HG02973 (cell line): ENCODE measurements at regions not wholly inside any gene's neighbourhood (a gene's known extent, or its start where the extent isn't known, plus 50 kb on each side); places are given as distances from the start of the nearest gene placed in this dataset.
"Not testable (repeated sequence)": the region's sequence is repeated elsewhere in the genome, so short reads cannot be mapped to it uniquely, and the experiment has no call there.

Experiments used
- ATAC-seq: cut with Tn5 transposase; IDR thresholded peaks from one replicate; pipeline ENCODE4 v1.9.1; 2021; ENCODE audit warnings: moderate library complexity; ENCODE audit not compliant: unreplicated experiment

- no peak for ATAC-seq
Measured at GRCh38 chr6:44733868-44734267, 346.4 kb downstream of the CDC5L start.

GRCh38 chr6:44734886-44735629 lies 347.6 kb downstream of the CDC5L start:
- peak; percentile 26 for ATAC-seq

- ATAC-seq: peak; percentile 52
Measured at GRCh38 chr6:44735630-44735963, 348.1 kb downstream of the CDC5L start.

- ATAC-seq: no peak
Measured at GRCh38 chr6:44737341-44737740, 349.8 kb downstream of the CDC5L start.

- no peak for ATAC-seq
Measured at GRCh38 chr6:44737829-44738528, 350.5 kb downstream of the CDC5L start.

GRCh38 chr6:44738601-44739146 lies 351.2 kb downstream of the CDC5L start:
- ATAC-seq: no peak

- ATAC-seq: no peak
Measured at GRCh38 chr6:44739181-44739580, 351.7 kb downstream of the CDC5L start.

- no peak for ATAC-seq
Measured at GRCh38 chr6:44740566-44741120, 353.1 kb downstream of the CDC5L start.

GRCh38 chr6:44742201-44742600 lies 354.7 kb downstream of the CDC5L start:
- no peak for ATAC-seq

- ATAC-seq: no peak
Measured at GRCh38 chr6:44742828-44743372, 355.4 kb downstream of the CDC5L start.

- not testable (repeated sequence) for ATAC-seq
Measured at GRCh38 chr6:44760116-44760515, 372.6 kb downstream of the CDC5L start.

GRCh38 chr6:44761046-44761445 lies 373.5 kb downstream of the CDC5L start:
- ATAC-seq: no peak

GRCh38 chr6:44762496-44762895 lies 375.0 kb downstream of the CDC5L start:
- ATAC-seq: no peak

- no peak for ATAC-seq
Measured at GRCh38 chr6:44771647-44772415, 384.3 kb downstream of the CDC5L start.

- no peak for ATAC-seq
Measured at GRCh38 chr6:44772838-44773237, 385.3 kb downstream of the CDC5L start.

- ATAC-seq: no peak
Measured at GRCh38 chr6:44775121-44775520, 387.6 kb downstream of the CDC5L start.

- no peak for ATAC-seq
Measured at GRCh38 chr6:44776344-44776743, 388.8 kb downstream of the CDC5L start.

- ATAC-seq: no peak
Measured at GRCh38 chr6:44778513-44778912, 391.0 kb downstream of the CDC5L start.
